Ureter (tissue), 1 donor: ENCODE measurements at regions not wholly inside any gene's neighbourhood (a gene's known extent, or its start where the extent isn't known, plus 50 kb on each side); places are given as distances from the start of the nearest gene placed in this dataset.
"Not testable (repeated sequence)": the region's sequence is repeated elsewhere in the genome, so short reads cannot be mapped to it uniquely, and the experiment has no call there.

ENCODE experiments used
- DNase-seq: peaks from one replicate; pipeline ENCODE4 v3.0.0-alpha.2; 2020; ENCODE audit warnings: low spot score
- donor health status: DM: yes; HTN: yes; CAD: no.

GRCh38 chr3:5750874-5751640 lies 563.5 kb downstream of the EDEM1 start:
- no peak for DNase-seq

GRCh38 chr3:5754602-5755001 lies 567.1 kb downstream of the EDEM1 start:
- no peak for DNase-seq

GRCh38 chr3:5756443-5756842 lies 568.9 kb downstream of the EDEM1 start:
- DNase-seq: no peak

- DNase-seq: no peak
Measured at GRCh38 chr3:5757213-5757804, 569.8 kb downstream of the EDEM1 start.

- no peak for DNase-seq
Measured at GRCh38 chr3:5758699-5759098, 571.2 kb downstream of the EDEM1 start.

GRCh38 chr3:5762506-5762905 lies 575.0 kb downstream of the EDEM1 start:
- no peak for DNase-seq

- DNase-seq: no peak
Measured at GRCh38 chr3:5766848-5767247, 579.3 kb downstream of the EDEM1 start.

- no peak for DNase-seq
Measured at GRCh38 chr3:5767304-5767703, 579.8 kb downstream of the EDEM1 start.

GRCh38 chr3:5768281-5768945 lies 580.9 kb downstream of the EDEM1 start:
- DNase-seq: no peak

- DNase-seq: no peak
Measured at GRCh38 chr3:5769825-5770224, 582.3 kb downstream of the EDEM1 start.

GRCh38 chr3:5774337-5774736 lies 586.8 kb downstream of the EDEM1 start:
- DNase-seq: no peak

GRCh38 chr3:5775100-5775499 lies 587.6 kb downstream of the EDEM1 start:
- DNase-seq: not testable (repeated sequence)

GRCh38 chr3:5784690-5785089 lies 597.2 kb downstream of the EDEM1 start:
- DNase-seq: no peak

- DNase-seq: no peak
Measured at GRCh38 chr3:5787861-5788488, 600.5 kb downstream of the EDEM1 start.

GRCh38 chr3:5788496-5788895 lies 601.0 kb downstream of the EDEM1 start:
- DNase-seq: no peak

GRCh38 chr3:5791558-5791957 lies 604.1 kb downstream of the EDEM1 start:
- DNase-seq: no peak

GRCh38 chr3:5796541-5796940 lies 609.0 kb downstream of the EDEM1 start:
- no peak for DNase-seq

GRCh38 chr3:5798809-5799208 lies 611.3 kb downstream of the EDEM1 start:
- no peak for DNase-seq

GRCh38 chr3:5799398-5799797 lies 611.9 kb downstream of the EDEM1 start:
- no peak for DNase-seq

GRCh38 chr3:5800965-5801364 lies 613.5 kb downstream of the EDEM1 start:
- no peak for DNase-seq

- no peak for DNase-seq
Measured at GRCh38 chr3:5806192-5806591, 618.7 kb downstream of the EDEM1 start.

- DNase-seq: no peak
Measured at GRCh38 chr3:5809586-5810246, 622.2 kb downstream of the EDEM1 start.
